ENCODE measurements at regions not wholly inside any gene's neighbourhood (a gene's known extent, or its start where the extent isn't known, plus 50 kb on each side); places are given as distances from the start of the nearest gene placed in this dataset.

- no peak for DNase-seq (ENCODE audit: insufficient read length, low spot score)
- TF ChIP-seq CTCF (IDR thresholded peaks at IDR 0.05; ENCODE audit: insufficient read depth, missing control alignments): no peak
- FAIRE-seq: no peak
Measured at GRCh38 chr6:142697001-142697335, 248.0 kb downstream of the HIVEP2 start.

- DNase-seq (ENCODE audit: insufficient read length, low spot score) (no peak), FAIRE-seq (no peak)
- no peak for TF ChIP-seq CTCF (IDR thresholded peaks at IDR 0.05; ENCODE audit: insufficient read depth, missing control alignments)
Measured at GRCh38 chr6:142697922-142698321, 247.1 kb downstream of the HIVEP2 start.

- DNase-seq (ENCODE audit: insufficient read length, low spot score) (no peak), FAIRE-seq (no peak)
- TF ChIP-seq CTCF (IDR thresholded peaks at IDR 0.05; ENCODE audit: insufficient read depth, missing control alignments): no peak
Measured at GRCh38 chr6:142698751-142699150, 246.2 kb downstream of the HIVEP2 start.

DNA sequence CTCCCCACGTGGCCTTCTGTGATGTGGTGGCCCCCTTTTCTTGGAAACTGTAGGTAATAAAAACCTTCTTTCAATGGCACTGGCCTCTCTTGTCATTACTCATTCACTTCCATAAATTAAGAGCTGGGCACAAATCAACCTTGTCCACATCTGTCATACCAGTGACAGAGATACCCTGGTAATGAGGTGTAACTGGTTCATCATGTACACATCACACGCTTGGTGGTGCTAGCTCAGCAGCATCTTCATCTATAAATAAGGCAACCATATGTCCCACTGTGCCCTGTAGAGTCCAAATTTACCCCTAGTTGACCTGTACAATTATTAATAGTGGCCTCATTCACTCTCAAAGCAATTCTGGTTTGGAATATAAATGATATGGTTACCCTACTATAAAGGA lies 245.6 kb downstream of the HIVEP2 start:
- FAIRE-seq (no peak), DNase-seq (ENCODE audit: insufficient read length, low spot score) (no peak)
- no peak for TF ChIP-seq CTCF (IDR thresholded peaks at IDR 0.05; ENCODE audit: insufficient read depth, missing control alignments)

- no peak for DNase-seq (ENCODE audit: insufficient read length, low spot score)
- no peak for FAIRE-seq
- no peak for TF ChIP-seq CTCF (IDR thresholded peaks at IDR 0.05; ENCODE audit: insufficient read depth, missing control alignments)
Measured at GRCh38 chr6:142700032-142700431, 244.9 kb downstream of the HIVEP2 start.

GRCh38 chr6:142700671-142701312 lies 244.2 kb downstream of the HIVEP2 start:
- DNase-seq (ENCODE audit: insufficient read length, low spot score) (no peak), FAIRE-seq (no peak)
- no peak for TF ChIP-seq CTCF (IDR thresholded peaks at IDR 0.05; ENCODE audit: insufficient read depth, missing control alignments)
